IMR-90 (cell line): ENCODE measurements at regions not wholly inside any gene's neighbourhood (a gene's known extent, or its start where the extent isn't known, plus 50 kb on each side); places are given as distances from the start of the nearest gene placed in this dataset.

ENCODE experiments used
- ATAC-seq: fragments of 200-7000 bp; cut with Tn5 transposase; 2 replicates; pipeline ENCODE4 v1.9.1; 2020; ENCODE audit warnings: low read depth, mild to moderate bottlenecking, moderate library complexity
- BruUV-seq: library from RNA; stranded (reverse); fragments of 400-500 nt; replicated peaks from 2 replicates; lab custom pipeline; 2021; lab: Mats Ljungman, UMichigan
- CTCF ChIA-PET: fragments of 300-600 bp; formaldehyde crosslinking; extraction: SDS; loops from one replicate; lab custom pipeline; 2021; ENCODE audit warnings: antibody characterized with exemption; lab: Yijun Ruan, JAX
- POLR2A ChIA-PET: fragments of 300-600 bp; sonication (Branson Sonifier 250); formaldehyde crosslinking; loops from one replicate; lab custom pipeline; 2022; ENCODE audit warnings: antibody characterized with exemption; ENCODE audit not compliant: unreplicated experiment; lab: Charles Lee
- DNase-seq: peaks from one replicate; pipeline ENCODE4 v3.0.0; 2013
- H2AFZ ChIP-seq: replicated peaks from 2 replicates; pipeline ENCODE3; 2013; ENCODE audit warnings: low read length, mild to moderate bottlenecking; ENCODE audit not compliant: poor library complexity
- H2AK5ac ChIP-seq: 2 replicates; pipeline ENCODE4 v1.6.1; 2013; ENCODE audit warnings: low read depth, low read length, inconsistent platforms
- H2AK9ac ChIP-seq: replicated peaks from 2 replicates; pipeline ENCODE3; 2013; ENCODE audit warnings: mild to moderate bottlenecking, low read depth, low read length, moderate library complexity; ENCODE audit not compliant: poor library complexity
- H2BK120ac ChIP-seq: 2 replicates; pipeline ENCODE4 v1.6.1; 2013; ENCODE audit warnings: low read depth, low read length, inconsistent platforms
- H2BK15ac ChIP-seq: 3 replicates; pipeline ENCODE4 v1.6.1; 2013; ENCODE audit warnings: low read depth, low read length, inconsistent platforms
- H2BK20ac ChIP-seq: 2 replicates; pipeline ENCODE4 v1.6.1; 2013; ENCODE audit warnings: low read depth, mild to moderate bottlenecking, inconsistent platforms, low read length, moderate library complexity
- H2BK5ac ChIP-seq: 2 replicates; pipeline ENCODE4 v1.6.1; 2013; ENCODE audit warnings: mild to moderate bottlenecking, low read depth, low read length, inconsistent platforms; ENCODE audit not compliant: poor library complexity, severe bottlenecking
- H3K14ac ChIP-seq: replicated peaks from 2 replicates; pipeline ENCODE4 v1.6.1; 2013; ENCODE audit warnings: low read depth, low read length, inconsistent platforms
- H3K18ac ChIP-seq: 2 replicates; pipeline ENCODE4 v1.6.1; 2013; ENCODE audit warnings: low read depth, low read length, control low read depth
- H3K23ac ChIP-seq: 2 replicates; pipeline ENCODE4 v1.6.1; 2013; ENCODE audit warnings: low read depth, low read length, inconsistent platforms
- H3K27ac ChIP-seq: 2 replicates; pipeline ENCODE4 v1.5.1; 2013; ENCODE audit warnings: mild to moderate bottlenecking, control low read depth, low read length; ENCODE audit not compliant: insufficient read depth
- H3K27me3 ChIP-seq: 2 replicates; pipeline ENCODE4 v1.6.1; 2013; ENCODE audit warnings: low read length; ENCODE audit not compliant: control insufficient read depth, insufficient read depth
- H3K36me3 ChIP-seq: 2 replicates; pipeline ENCODE4 v1.6.1; 2013; ENCODE audit warnings: low read length, mixed read lengths; ENCODE audit not compliant: control insufficient read depth, insufficient read depth
- H3K4ac ChIP-seq: 2 replicates; pipeline ENCODE4 v1.6.1; 2013; ENCODE audit warnings: low read depth, low read length, inconsistent platforms
- H3K4me1 ChIP-seq: 2 replicates; pipeline ENCODE4 v1.6.1; 2013; ENCODE audit warnings: low read length, mixed read lengths; ENCODE audit not compliant: control insufficient read depth, insufficient read depth
- H3K4me2 ChIP-seq: 2 replicates; pipeline ENCODE4 v1.6.1; 2013; ENCODE audit warnings: low read depth, mild to moderate bottlenecking, control low read depth, low read length, moderate library complexity
- H3K4me3 ChIP-seq: 2 replicates; pipeline ENCODE4 v1.5.1; 2013; ENCODE audit warnings: low read depth, mild to moderate bottlenecking, control low read depth, low read length, moderate library complexity; ENCODE audit not compliant: insufficient read depth
- H3K56ac ChIP-seq: 2 replicates; pipeline ENCODE4 v1.6.1; 2013; ENCODE audit warnings: low read length, inconsistent platforms; ENCODE audit not compliant: insufficient read depth; ENCODE audit errors: extremely low read depth
- H3K79me1 ChIP-seq, 2 experiments: 2 replicates each; pipeline ENCODE4 v1.6.1; 2013; ENCODE audit warnings: low read length in 2 of 2, inconsistent platforms in 1 of 2, low read depth in 1 of 2
- H3K9ac ChIP-seq: 2 replicates; pipeline ENCODE4 v1.6.1; 2013; ENCODE audit warnings: low read depth, low read length, control low read depth
- H3K9me1 ChIP-seq: 2 replicates; pipeline ENCODE4 v1.6.1; 2013; ENCODE audit warnings: low read length, inconsistent platforms; ENCODE audit not compliant: insufficient read depth
- H3K9me3 ChIP-seq: 2 replicates; pipeline ENCODE4 v1.6.1; 2013; ENCODE audit warnings: low read length; ENCODE audit not compliant: control insufficient read depth, insufficient read depth
- H4K20me1 ChIP-seq: 2 replicates; pipeline ENCODE4 v1.6.1; 2013; ENCODE audit warnings: low read length, inconsistent platforms; ENCODE audit not compliant: insufficient read depth
- H4K5ac ChIP-seq: 2 replicates; pipeline ENCODE4 v1.6.1; 2013; ENCODE audit warnings: mild to moderate bottlenecking, low read depth, low read length, control low read depth
- H4K8ac ChIP-seq, 2 experiments: 2 replicates each; pipeline ENCODE4 v1.6.1; 2013; ENCODE audit warnings: low read depth in 2 of 2, low read length in 2 of 2, control low read depth in 1 of 2, inconsistent platforms in 1 of 2
- H4K91ac ChIP-seq: 2 replicates; pipeline ENCODE4 v1.6.1; 2013; ENCODE audit warnings: low read depth, low read length, inconsistent platforms; ENCODE audit not compliant: insufficient read depth
- BHLHE40 ChIP-seq: fragments of 150-350 bp; IDR thresholded peaks from 2 replicates; pipeline ENCODE4 v1.6.1; 2016; ENCODE audit warnings: mild to moderate bottlenecking, low read depth, low read length
- CEBPB ChIP-seq: IDR thresholded peaks from 2 replicates; pipeline ENCODE4 v1.6.1; 2012; ENCODE audit warnings: low read depth, low read length, improper control_type of control experiment
- CHD1 ChIP-seq: IDR thresholded peaks from 2 replicates; pipeline ENCODE4 v1.6.1; 2012; ENCODE audit warnings: low read depth, low read length, improper control_type of control experiment
- FOS ChIP-seq: fragments of 150-350 bp; IDR thresholded peaks from 2 replicates; pipeline ENCODE4 v1.6.1; 2016; ENCODE audit warnings: low read depth, low read length
- MAFK ChIP-seq: IDR thresholded peaks from 2 replicates; pipeline ENCODE4 v1.6.1; 2012; ENCODE audit warnings: low read depth, low read length, improper control_type of control experiment
- MAZ ChIP-seq: IDR thresholded peaks from 2 replicates; pipeline ENCODE4 v1.6.1; 2012; ENCODE audit warnings: low read depth, mild to moderate bottlenecking, low read length, improper control_type of control experiment, moderate library complexity, borderline replicate concordance
- MXI1 ChIP-seq: IDR thresholded peaks from 2 replicates; pipeline ENCODE4 v1.6.1; 2012; ENCODE audit warnings: low read depth, mild to moderate bottlenecking, low read length, moderate library complexity, borderline replicate concordance
- NFE2L2 ChIP-seq: fragments of 150-350 bp; IDR thresholded peaks from 2 replicates; pipeline ENCODE4 v1.6.1; 2016; ENCODE audit warnings: low read depth, mild to moderate bottlenecking, low read length
- POLR2A ChIP-seq: IDR thresholded peaks from 2 replicates; pipeline ENCODE4 v1.6.1; 2012; ENCODE audit warnings: mild to moderate bottlenecking, low read depth, low read length
- RAD21 ChIP-seq: IDR thresholded peaks from 2 replicates; pipeline ENCODE4 v1.6.1; 2012; ENCODE audit warnings: low read length, improper control_type of control experiment
- RCOR1 ChIP-seq: IDR thresholded peaks from 2 replicates; pipeline ENCODE4 v1.6.1; 2012; ENCODE audit warnings: mild to moderate bottlenecking, low read length, improper control_type of control experiment; ENCODE audit not compliant: insufficient replicate concordance
- RFX5 ChIP-seq: IDR thresholded peaks from 2 replicates; pipeline ENCODE4 v1.8.0; 2012; ENCODE audit warnings: low read depth, mild to moderate bottlenecking, low read length, moderate library complexity
- USF2 ChIP-seq: fragments of 150-350 bp; IDR thresholded peaks from 2 replicates; pipeline ENCODE4 v1.6.1; 2017; ENCODE audit warnings: mild to moderate bottlenecking, antibody characterized with exemption, low read length, low read depth
- WGBS, 2 experiments: methylation state at CpG; one replicate each; pipeline versions ENCODE4 v1.1.5 to v1.1.7; 2013; ENCODE audit warnings: missing lambda C conversion rate in 2 of 2; ENCODE audit not compliant: insufficient read length in 1 of 2; ENCODE audit errors: extremely low coverage in 2 of 2; 5-methylcytosine and 5-hydroxymethylcytosine counted together
- dilution Hi-C: fragments of 300-500 bp; cut with HindIII; formaldehyde crosslinking; loops from one replicate; pipeline ENCODE4 v1.14.3; 2018; ENCODE audit warnings: low sequenced_read_pairs; ENCODE audit not compliant: unreplicated experiment
- in situ Hi-C: fragments of 300-500 bp; cut with MboI; formaldehyde crosslinking; loops from 3 replicates; pipeline ENCODE4 v1.14.3; 2019; ENCODE audit warnings: low sequenced_read_pairs, inconsistent platforms, mixed read lengths
- intact Hi-C: fragments of 100-400 bp; cut with micrococcal nuclease; formaldehyde crosslinking; loops from 2 replicates; pipeline ENCODE4 v1.10.0; 2022

DNA sequence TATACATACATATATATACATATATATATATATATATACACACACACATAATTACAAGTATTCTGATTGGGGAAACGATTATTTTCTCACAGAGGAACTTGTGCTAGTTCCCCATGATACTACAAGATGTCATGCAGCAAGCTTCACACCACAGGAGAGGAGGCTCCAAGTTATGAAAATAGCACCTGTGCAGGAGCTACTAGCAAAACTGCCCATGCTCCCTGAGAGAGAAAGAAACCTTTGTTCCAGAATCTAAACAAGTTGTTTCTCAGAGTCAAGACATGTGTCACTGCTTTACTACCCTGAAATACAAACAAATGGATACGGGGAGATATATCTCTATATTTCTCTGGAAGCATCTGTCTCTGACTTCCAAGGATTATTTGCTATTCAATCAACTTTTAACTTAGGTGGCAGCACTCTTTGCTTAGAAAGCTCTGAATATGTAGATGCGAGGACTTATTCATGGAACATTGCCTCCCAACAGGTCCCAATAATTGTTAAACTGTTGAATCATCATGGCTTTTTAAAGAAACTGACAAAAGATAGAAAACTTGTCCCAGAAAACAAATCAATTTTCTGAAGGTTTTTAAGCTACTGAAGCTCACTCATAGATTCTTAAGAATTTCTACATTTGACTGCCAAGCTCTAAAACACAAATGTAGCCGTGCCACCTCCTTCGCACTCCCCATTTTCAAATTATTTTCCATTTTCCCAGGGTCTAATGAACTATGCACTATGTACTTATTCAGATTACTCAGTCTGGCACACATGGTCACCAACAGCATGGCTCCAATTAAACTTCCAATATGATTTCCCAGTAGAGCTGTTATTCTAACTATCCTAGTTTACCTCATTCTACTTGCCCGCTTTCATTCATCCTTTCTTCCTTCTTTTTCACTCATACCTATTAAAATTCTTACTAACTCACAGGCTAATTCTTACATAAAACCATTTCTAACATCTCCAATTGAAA is 929.1 kb downstream of the LTN1 start:
- Histone ChIP-seq H2AK9ac (no peak overlapping the region), H3K4ac (no peak overlapping the region), H3K56ac (no peak overlapping the region), H3K4me3 (no peak overlapping the region), H3K18ac (no peak overlapping the region), H3K9me3 (no peaks in the 10 kb centered on the region), H2BK20ac (no peak overlapping the region), H3K36me3 (no peaks in the 10 kb centered on the region), H3K4me1 (peaks cover 7% of the 10 kb centered on the region), H3K9me1 (peaks cover 3% of the 10 kb centered on the region; the same call in 1 of the 2 replicates), H2BK5ac (no peak overlapping the region), H2AFZ (no peak overlapping the region), H3K27me3 (no peaks in the 10 kb centered on the region), H4K5ac (no peak overlapping the region), H4K8ac (no peak overlapping the region), H3K9ac (no peak overlapping the region), H2BK15ac (no peak overlapping the region), H3K4me2 (no peak overlapping the region), H3K14ac (no peak overlapping the region), H3K79me1 (no peaks in the 10 kb centered on the region), H4K20me1 (no peaks in the 10 kb centered on the region), H2BK120ac (no peak overlapping the region), H3K27ac (no peak overlapping the region), H2AK5ac (no peak overlapping the region), H4K91ac (no peak overlapping the region), H3K23ac (no peak overlapping the region)
- whole genome bisulfite sequencing, 2 experiments = 100% methylated on average over 1 of the region's 6 CpGs
- intact Hi-C loops (loop anchor here (10.0 kb wide), 4 partner anchors 51 to 499 kb away; no protein-coding TSS in a partner anchor), dilution Hi-C loops (no loop called here), in situ Hi-C loops (loop anchor here (25.0 kb wide), 2 partner anchors 674 to 874 kb away; no protein-coding TSS in a partner anchor)
- no peak for DNase-seq
- ChIA-PET CTCF (interaction anchor here (0.7 to 0.8 kb wide), 2 partner anchors 10 to 63 kb away, joined by 3 read pairs; no protein-coding TSS in a partner anchor), POLR2A (no interaction called here)
- no peak for ATAC-seq
- BruUV-seq = no TSS peak
- TF ChIP-seq MAFK (no peak), RCOR1 (no peak), NFE2L2 (no peak), MXI1 (no peak), CEBPB (no peak), RFX5 (no peak), USF2 (no peak), FOS (no peak), BHLHE40 (no peak), CHD1 (no peak), RAD21 (no peak), MAZ (no peak), POLR2A (no peak)
